SKM-1 treated with dmso at 0.1 percent for 144 hours (cell line): ENCODE measurements at regions not wholly inside any gene's neighbourhood (a gene's known extent, or its start where the extent isn't known, plus 50 kb on each side); places are given as distances from the start of the nearest gene placed in this dataset.
"Not testable (repeated sequence)": the region's sequence is repeated elsewhere in the genome, so short reads cannot be mapped to it uniquely, and the experiment has no call there.

ENCODE experiments used
- DNase-seq: peaks from one replicate; lab custom pipeline; 2025; ENCODE audit not compliant: unreplicated experiment; lab: John Stamatoyannopoulos, UW

GRCh38 chr2:240252872-240253511 lies 112.5 kb upstream of the OTOS start:
- no peak for DNase-seq

GRCh38 chr2:240253583-240254145 lies 113.2 kb upstream of the OTOS start:
- no peak for DNase-seq

- DNase-seq, result no peak
Observed at GRCh38 chr2:240254337-240255164, 114.1 kb upstream of the OTOS start.

GRCh38 chr2:240255165-240255491 lies 114.7 kb upstream of the OTOS start:
- DNase-seq, result no peak

GRCh38 chr2:240255811-240256703 lies 115.6 kb upstream of the OTOS start:
- no peak for DNase-seq

- DNase-seq, result no peak
Observed at GRCh38 chr2:240256704-240257637, 116.5 kb upstream of the OTOS start.

- DNase-seq, result no peak
Observed at GRCh38 chr2:240257940-240258580, 117.6 kb upstream of the OTOS start.

- no peak for DNase-seq
Observed at GRCh38 chr2:240258685-240259084, 118.2 kb upstream of the OTOS start.

GRCh38 chr2:240259201-240259923 lies 118.9 kb upstream of the OTOS start:
- no peak for DNase-seq

- DNase-seq, result no peak
Observed at GRCh38 chr2:240259924-240260529, 119.6 kb upstream of the OTOS start.

- no peak for DNase-seq
Observed at GRCh38 chr2:240260664-240261063, 120.2 kb upstream of the OTOS start.

- not testable (repeated sequence) for DNase-seq
Observed at GRCh38 chr2:240262578-240262977, 122.1 kb upstream of the OTOS start.

- DNase-seq, result no peak
Observed at GRCh38 chr2:240269380-240269779, 128.9 kb upstream of the OTOS start.

- DNase-seq, result no peak
Observed at GRCh38 chr2:240269886-240270285, 129.4 kb upstream of the OTOS start.

GRCh38 chr2:240271716-240272341 lies 131.4 kb upstream of the OTOS start:
- DNase-seq, result no peak

GRCh38 chr2:240275386-240275785 lies 134.9 kb upstream of the OTOS start:
- no peak for DNase-seq

GRCh38 chr2:240277073-240277806 lies 136.8 kb upstream of the OTOS start:
- no peak for DNase-seq
